ENCODE measurements at regions not wholly inside any gene's neighbourhood (a gene's known extent, or its start where the extent isn't known, plus 50 kb on each side); places are given as distances from the start of the nearest gene placed in this dataset.

- intact Hi-C loops (cut with micrococcal nuclease; ENCODE audit: unreplicated experiment), result loop anchor here (2.0 kb wide), 1 partner anchor 137 kb away; no protein-coding TSS in a partner anchor
- no peaks in the 10 kb centered on the region for H3K36me3 ChIP-seq (ENCODE audit: insufficient read depth, low read length)
- POLR2A ChIA-PET, result no interaction called here
- H3K9me3 ChIP-seq (ENCODE audit: low read length), result no peaks in the 10 kb centered on the region
- H3K27ac ChIP-seq (ENCODE audit: low read depth, low read length, poor library complexity, severe bottlenecking), result no peak overlapping the region
- no TSS peak for BruUV-seq (replicated peaks)
- DNase-seq (ENCODE audit: low spot score), result no peak
- no peak overlapping the region for H2AFZ ChIP-seq (ENCODE audit: low read length)
- CTCF ChIA-PET (ENCODE audit: unreplicated experiment), result no interaction called here
- no peaks in the 10 kb centered on the region for H3K4me1 ChIP-seq (ENCODE audit: insufficient read depth, low read length, poor library complexity, severe bottlenecking)
- no peak overlapping the region for H3K4me2 ChIP-seq (ENCODE audit: low read length)
- no peaks in the 10 kb centered on the region for H4K20me1 ChIP-seq (ENCODE audit: insufficient read depth, low read length)
- no peak overlapping the region for H3K4me3 ChIP-seq (ENCODE audit: low read depth, low read length, poor library complexity, severe bottlenecking)
- TF ChIP-seq EZH2phosphoT487 (IDR thresholded peaks at IDR 0.05; ENCODE audit: borderline replicate concordance, low read depth, low read length) (no peak), CTCF (conservative IDR thresholded peaks at IDR 0.05; ENCODE audit: low read length) (no peak)
- no peaks in the 10 kb centered on the region for H3K79me2 ChIP-seq (ENCODE audit: insufficient read depth, low read depth, low read length)
- no peaks in the 10 kb centered on the region for H3K9me2 ChIP-seq (ENCODE audit: insufficient read depth, low read length)
These were observed 170.9 kb downstream of the CLCN4 start for GRCh38 chrX:10327651-10328050.

GRCh38 chrX:10329984-10330383, 173.2 kb downstream of the CLCN4 start:
- H3K9me2 ChIP-seq (ENCODE audit: insufficient read depth, low read length), result no peaks in the 10 kb centered on the region

More at GRCh38 chrX:10329984-10330383, 173.2 kb downstream of the CLCN4 start:
- Histone ChIP-seq H3K4me1 (ENCODE audit: insufficient read depth, low read length, poor library complexity, severe bottlenecking) (no peaks in the 10 kb centered on the region), H2AFZ (ENCODE audit: low read length) (no peak overlapping the region), H4K20me1 (ENCODE audit: insufficient read depth, low read length) (no peaks in the 10 kb centered on the region), H3K36me3 (ENCODE audit: insufficient read depth, low read length) (no peaks in the 10 kb centered on the region), H3K4me3 (ENCODE audit: low read depth, low read length, poor library complexity, severe bottlenecking) (no peak overlapping the region), H3K4me2 (ENCODE audit: low read length) (no peak overlapping the region), H3K9me3 (ENCODE audit: low read length) (no peaks in the 10 kb centered on the region), H3K27ac (ENCODE audit: low read depth, low read length, poor library complexity, severe bottlenecking) (no peak overlapping the region), H3K79me2 (ENCODE audit: insufficient read depth, low read depth, low read length) (no peaks in the 10 kb centered on the region)
- POLR2A ChIA-PET, result interaction anchor here (0.5 kb wide), 1 partner anchor 83 kb away, joined by 3 read pairs; no protein-coding TSS in a partner anchor
- BruUV-seq (replicated peaks), result no TSS peak
- no peak for DNase-seq (ENCODE audit: low spot score)
- TF ChIP-seq CTCF (conservative IDR thresholded peaks at IDR 0.05; ENCODE audit: low read length) (no peak), EZH2phosphoT487 (IDR thresholded peaks at IDR 0.05; ENCODE audit: borderline replicate concordance, low read depth, low read length) (no peak)
- intact Hi-C loops (cut with micrococcal nuclease; ENCODE audit: unreplicated experiment), result no loop called here
- CTCF ChIA-PET (ENCODE audit: unreplicated experiment), result no interaction called here
